ENCODE measurements at regions not wholly inside any gene's neighbourhood (a gene's known extent, or its start where the extent isn't known, plus 50 kb on each side); places are given as distances from the start of the nearest gene placed in this dataset.

GRCh38 chr13:47178090-47178950, 281.5 kb upstream of the HTR2A start:
- no peak overlapping the region for H3K27ac ChIP-seq (ENCODE audit: low read depth, low read length)
- no peak overlapping the region for H3K27ac Mint-ChIP-seq
- H3K27me3 ChIP-seq (ENCODE audit: insufficient read depth, low read length) = no peaks in the 10 kb centered on the region
- DNase-seq = no peak
- CTCF ChIA-PET (ENCODE audit: partially characterized antibody) = no interaction called here
- no peak overlapping the region for H3K4me3 Mint-ChIP-seq
- H3K9me3 ChIP-seq (ENCODE audit: control insufficient read depth in 1 of 2, low read length in 2 of 2) = no peaks in the 10 kb centered on the region
- H3K27me3 Mint-ChIP-seq = peaks cover 0 to 6% of the 10 kb centered on the region in 2 donors
- no peaks in the 10 kb centered on the region for H3K36me3 ChIP-seq (ENCODE audit: insufficient read depth, low read length)
- H3K9me3 Mint-ChIP-seq = peaks cover 0 to 2% (median 0%) of the 10 kb centered on the region in 8 donors
- no peaks in the 10 kb centered on the region for H3K4me1 ChIP-seq (ENCODE audit: insufficient read depth, low read length)
- POLR2A ChIA-PET (ENCODE audit: partially characterized antibody) = no interaction called here
- no peak overlapping the region for H3K4me3 ChIP-seq (ENCODE audit: low read length in 2 of 2)
- no peaks in the 10 kb centered on the region for H3K36me3 Mint-ChIP-seq
- no peaks in the 10 kb centered on the region for H3K4me1 Mint-ChIP-seq
- intact Hi-C loops (cut with micrococcal nuclease) = no loop called here

- ChIA-PET CTCF (ENCODE audit: partially characterized antibody) (no interaction called here), POLR2A (ENCODE audit: partially characterized antibody) (no interaction called here)
- Mint-ChIP-seq H3K27ac (no peak overlapping the region), H3K36me3 (no peaks in the 10 kb centered on the region), H3K9me3 (peaks cover 0 to 2% (median 0%) of the 10 kb centered on the region in 8 donors), H3K4me1 (no peaks in the 10 kb centered on the region), H3K27me3 (peaks cover 0 to 4% of the 10 kb centered on the region in 2 donors), H3K4me3 (no peak overlapping the region)
- DNase-seq = no peak
- Histone ChIP-seq H3K27ac (ENCODE audit: low read depth, low read length) (no peak overlapping the region), H3K9me3 (ENCODE audit: control insufficient read depth in 1 of 2, low read length in 2 of 2) (no peaks in the 10 kb centered on the region), H3K4me3 (ENCODE audit: low read length in 2 of 2) (no peak overlapping the region), H3K4me1 (ENCODE audit: insufficient read depth, low read length) (no peaks in the 10 kb centered on the region), H3K36me3 (ENCODE audit: insufficient read depth, low read length) (no peaks in the 10 kb centered on the region), H3K27me3 (ENCODE audit: insufficient read depth, low read length) (no peaks in the 10 kb centered on the region)
- intact Hi-C loops (cut with micrococcal nuclease) = no loop called here
Measured at GRCh38 chr13:47175172-47175866, 278.5 kb upstream of the HTR2A start.

GRCh38 chr13:47170971-47171370, 274.1 kb upstream of the HTR2A start:
- H3K4me3 ChIP-seq (ENCODE audit: low read length in 2 of 2) = no peak overlapping the region
- H3K4me1 Mint-ChIP-seq = peaks cover 0 to 1% (median 0%) of the 10 kb centered on the region in 4 donors
- intact Hi-C loops (cut with micrococcal nuclease) = no loop called here
- no peak overlapping the region for H3K4me3 Mint-ChIP-seq
- H3K9me3 ChIP-seq (ENCODE audit: control insufficient read depth in 1 of 2, low read length in 2 of 2) = no peaks in the 10 kb centered on the region
- no peak overlapping the region for H3K27ac ChIP-seq (ENCODE audit: low read depth, low read length)
- peaks cover 0 to 2% (median 0%) of the 10 kb centered on the region in 8 donors for H3K9me3 Mint-ChIP-seq
- no peaks in the 10 kb centered on the region for H3K27me3 ChIP-seq (ENCODE audit: insufficient read depth, low read length)
- H3K27ac Mint-ChIP-seq = no peak overlapping the region
- POLR2A ChIA-PET (ENCODE audit: partially characterized antibody) = no interaction called here
- H3K4me1 ChIP-seq (ENCODE audit: insufficient read depth, low read length) = no peaks in the 10 kb centered on the region
- DNase-seq = no peak
- H3K27me3 Mint-ChIP-seq = no peaks in the 10 kb centered on the region
- H3K36me3 ChIP-seq (ENCODE audit: insufficient read depth, low read length) = no peaks in the 10 kb centered on the region
- H3K36me3 Mint-ChIP-seq = no peaks in the 10 kb centered on the region
- CTCF ChIA-PET (ENCODE audit: partially characterized antibody) = no interaction called here

GRCh38 chr13:47168618-47169017, 271.8 kb upstream of the HTR2A start:
- no peaks in the 10 kb centered on the region for H3K27me3 ChIP-seq (ENCODE audit: insufficient read depth, low read length)
- intact Hi-C loops (cut with micrococcal nuclease) = no loop called here
- peaks cover 0 to 1% (median 0%) of the 10 kb centered on the region in 4 donors for H3K4me1 Mint-ChIP-seq
- CTCF ChIA-PET (ENCODE audit: partially characterized antibody) = no interaction called here
- POLR2A ChIA-PET (ENCODE audit: partially characterized antibody) = no interaction called here
- no peaks in the 10 kb centered on the region for H3K27me3 Mint-ChIP-seq
- no peak for DNase-seq
- H3K27ac Mint-ChIP-seq = no peak overlapping the region
- no peaks in the 10 kb centered on the region for H3K9me3 ChIP-seq (ENCODE audit: control insufficient read depth in 1 of 2, low read length in 2 of 2)
- peaks cover 0 to 2% (median 0%) of the 10 kb centered on the region in 8 donors for H3K9me3 Mint-ChIP-seq
- H3K4me1 ChIP-seq (ENCODE audit: insufficient read depth, low read length) = no peaks in the 10 kb centered on the region
- no peaks in the 10 kb centered on the region for H3K36me3 ChIP-seq (ENCODE audit: insufficient read depth, low read length)
- no peak overlapping the region for H3K27ac ChIP-seq (ENCODE audit: low read depth, low read length)
- H3K36me3 Mint-ChIP-seq = no peaks in the 10 kb centered on the region
- H3K4me3 ChIP-seq (ENCODE audit: low read length in 2 of 2) = no peak overlapping the region
- H3K4me3 Mint-ChIP-seq = no peak overlapping the region

- Histone ChIP-seq H3K4me1 (ENCODE audit: insufficient read depth, low read length) (no peaks in the 10 kb centered on the region), H3K9me3 (ENCODE audit: control insufficient read depth in 1 of 2, low read length in 2 of 2) (no peaks in the 10 kb centered on the region), H3K4me3 (ENCODE audit: low read length in 2 of 2) (no peak overlapping the region), H3K27ac (ENCODE audit: low read depth, low read length) (no peak overlapping the region), H3K27me3 (ENCODE audit: insufficient read depth, low read length) (no peaks in the 10 kb centered on the region), H3K36me3 (ENCODE audit: insufficient read depth, low read length) (no peaks in the 10 kb centered on the region)
- Mint-ChIP-seq H3K36me3 (no peaks in the 10 kb centered on the region), H3K4me1 (peaks cover 0 to 1% (median 0%) of the 10 kb centered on the region in 4 donors), H3K9me3 (peaks cover 0 to 2% (median 0%) of the 10 kb centered on the region in 8 donors), H3K27me3 (no peaks in the 10 kb centered on the region), H3K27ac (no peak overlapping the region), H3K4me3 (no peak overlapping the region)
- CTCF ChIA-PET (ENCODE audit: partially characterized antibody) = no interaction called here
- intact Hi-C loops (cut with micrococcal nuclease) = no loop called here
- POLR2A ChIA-PET (ENCODE audit: partially characterized antibody) = no interaction called here
- no peak for DNase-seq
Measured at GRCh38 chr13:47168066-47168465, 271.2 kb upstream of the HTR2A start.

GRCh38 chr13:47166336-47166735, 269.5 kb upstream of the HTR2A start:
- no peak overlapping the region for H3K27ac Mint-ChIP-seq
- H3K27me3 Mint-ChIP-seq = peaks cover 0 to 1% of the 10 kb centered on the region in 2 donors
- CTCF ChIA-PET (ENCODE audit: partially characterized antibody) = no interaction called here

GRCh38 chr13:47159853-47160550, 263.1 kb upstream of the HTR2A start:
- CTCF ChIA-PET (ENCODE audit: partially characterized antibody) = no interaction called here

More at GRCh38 chr13:47166336-47166735, 269.5 kb upstream of the HTR2A start:
- no peak for DNase-seq
- no peaks in the 10 kb centered on the region for H3K36me3 Mint-ChIP-seq
- H3K27me3 ChIP-seq (ENCODE audit: insufficient read depth, low read length) = no peaks in the 10 kb centered on the region
- intact Hi-C loops (cut with micrococcal nuclease) = no loop called here
- no peaks in the 10 kb centered on the region for H3K4me1 ChIP-seq (ENCODE audit: insufficient read depth, low read length)
- no peak overlapping the region for H3K4me3 Mint-ChIP-seq
- POLR2A ChIA-PET (ENCODE audit: partially characterized antibody) = no interaction called here
- H3K9me3 ChIP-seq (ENCODE audit: control insufficient read depth in 1 of 2, low read length in 2 of 2) = no peaks in the 10 kb centered on the region
- peaks cover 0 to 2% (median 0%) of the 10 kb centered on the region in 8 donors for H3K9me3 Mint-ChIP-seq
- H3K4me3 ChIP-seq (ENCODE audit: low read length in 2 of 2) = no peak overlapping the region
- H3K36me3 ChIP-seq (ENCODE audit: insufficient read depth, low read length) = no peaks in the 10 kb centered on the region
- peaks cover 0 to 1% (median 0%) of the 10 kb centered on the region in 4 donors for H3K4me1 Mint-ChIP-seq
- H3K27ac ChIP-seq (ENCODE audit: low read depth, low read length) = no peak overlapping the region

More at GRCh38 chr13:47159853-47160550, 263.1 kb upstream of the HTR2A start:
- Histone ChIP-seq H3K27me3 (ENCODE audit: insufficient read depth, low read length) (no peaks in the 10 kb centered on the region), H3K36me3 (ENCODE audit: insufficient read depth, low read length) (no peaks in the 10 kb centered on the region), H3K4me1 (ENCODE audit: insufficient read depth, low read length) (no peaks in the 10 kb centered on the region), H3K27ac (ENCODE audit: low read depth, low read length) (no peak overlapping the region), H3K4me3 (ENCODE audit: low read length in 2 of 2) (no peak overlapping the region), H3K9me3 (ENCODE audit: control insufficient read depth in 1 of 2, low read length in 2 of 2) (no peaks in the 10 kb centered on the region)
- intact Hi-C loops (cut with micrococcal nuclease) = no loop called here
- POLR2A ChIA-PET (ENCODE audit: partially characterized antibody) = no interaction called here
- Mint-ChIP-seq H3K27ac (no peak overlapping the region), H3K4me3 (no peak overlapping the region), H3K9me3 (peaks cover 0 to 6% (median 1%) of the 10 kb centered on the region in 8 donors), H3K27me3 (peaks cover 3% of the 10 kb centered on the region in 2 donors), H3K36me3 (no peaks in the 10 kb centered on the region), H3K4me1 (no peaks in the 10 kb centered on the region)
- no peak for DNase-seq

All from CD4-positive, alpha-beta memory T cell (primary cell).